ENCODE measurements at regions not wholly inside any gene's neighbourhood (a gene's known extent, or its start where the extent isn't known, plus 50 kb on each side); places are given as distances from the start of the nearest gene placed in this dataset.

DNA sequence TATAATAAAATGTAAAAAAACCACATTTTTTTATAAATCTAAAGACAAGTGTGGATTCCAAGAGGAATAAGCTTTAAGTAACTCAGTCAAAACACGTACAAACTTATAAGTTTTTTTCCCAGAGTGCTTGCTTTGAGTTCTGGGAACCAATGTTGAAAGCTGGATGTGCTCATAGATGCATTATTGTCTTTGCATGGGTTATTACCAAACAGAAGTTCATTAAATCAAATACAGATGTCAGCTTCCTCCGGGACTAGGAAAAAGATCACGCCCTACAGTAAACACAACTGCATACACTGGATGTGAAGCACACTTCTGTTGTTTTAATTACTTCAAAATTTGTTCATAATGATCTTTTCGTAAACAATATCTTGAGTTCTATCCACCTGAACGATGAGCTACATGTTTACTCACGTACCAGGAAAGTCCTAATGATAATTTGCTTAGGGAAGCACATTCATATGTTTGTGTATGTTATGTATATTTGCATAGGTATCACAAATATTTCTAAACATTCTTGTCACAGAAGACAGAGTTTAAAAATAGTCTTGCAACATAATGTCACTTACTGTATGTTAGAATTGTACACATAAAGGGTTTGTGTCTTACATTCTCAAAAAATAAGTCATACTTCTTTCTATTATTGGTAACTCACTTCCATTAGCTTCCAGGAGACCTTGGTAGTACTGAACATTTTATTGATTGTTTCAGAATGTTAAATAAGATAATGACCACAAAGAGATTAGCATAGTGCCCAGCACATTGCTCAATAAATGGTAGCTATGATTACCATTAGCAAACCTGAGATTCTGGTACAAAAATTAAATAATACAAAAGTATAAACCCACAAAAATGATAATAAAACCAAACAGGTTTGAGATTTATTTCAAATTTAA is 427.4 kb downstream of the CETN3 start:
- no peak for DNase-seq

DNA sequence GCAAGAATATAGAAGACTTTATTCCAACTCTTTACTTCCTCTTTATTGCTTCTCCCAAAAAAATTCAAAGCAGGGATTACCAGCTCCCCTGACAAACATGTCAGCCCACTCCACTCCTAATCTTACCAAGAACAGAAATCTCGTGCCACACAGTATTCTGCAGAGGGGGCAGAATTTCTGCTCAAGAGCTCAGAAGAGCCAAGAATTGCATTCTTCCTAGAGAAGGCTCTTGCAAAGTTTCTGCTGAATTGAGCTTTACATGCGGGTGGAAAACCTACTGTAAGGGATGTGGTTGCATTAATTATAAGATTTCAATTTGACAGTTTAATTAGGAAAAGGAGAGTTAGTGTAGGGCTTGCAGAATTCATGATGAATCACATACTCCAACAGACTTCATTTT is 428.5 kb downstream of the CETN3 start:
- no peak for DNase-seq

DNA sequence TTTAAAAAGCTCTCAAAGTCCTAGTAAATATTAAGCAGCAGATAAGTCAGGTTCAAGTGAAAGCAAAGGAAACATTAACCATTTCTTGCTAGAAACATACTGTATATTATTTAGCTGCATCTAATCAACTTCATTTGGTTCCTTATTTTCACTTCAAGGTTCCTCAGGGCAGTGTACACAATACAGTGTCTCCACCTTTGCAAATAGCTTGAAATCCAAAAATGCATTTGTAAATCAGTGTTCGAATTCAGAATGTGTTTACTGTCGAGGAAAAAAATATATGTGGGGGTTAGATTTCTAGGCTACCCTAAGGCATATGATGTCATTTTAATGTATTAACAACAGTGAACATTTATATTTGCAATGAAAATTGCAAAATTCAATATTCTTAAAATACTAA is 436.0 kb downstream of the CETN3 start:
- DNase-seq: no peak

DNA sequence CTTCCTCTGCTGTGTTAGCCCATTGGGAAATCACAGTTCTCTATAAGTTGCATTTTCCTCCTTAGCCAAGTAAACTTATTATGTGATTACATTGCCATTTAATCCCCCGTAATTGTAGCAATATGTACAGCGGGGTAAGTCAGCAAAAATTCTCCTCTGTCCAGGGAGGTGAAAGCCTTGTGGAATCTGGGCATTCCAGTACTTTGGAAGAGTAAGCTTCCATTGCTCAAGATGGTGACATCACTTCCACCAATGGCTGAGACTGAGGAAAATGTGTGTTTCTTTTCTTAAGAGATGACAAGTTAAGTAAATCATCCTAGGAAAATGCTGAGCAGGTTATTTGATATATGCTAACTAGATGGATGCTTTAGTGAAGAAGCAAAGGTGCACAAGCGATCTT is 436.7 kb downstream of the CETN3 start:
- no peak for DNase-seq

DNA sequence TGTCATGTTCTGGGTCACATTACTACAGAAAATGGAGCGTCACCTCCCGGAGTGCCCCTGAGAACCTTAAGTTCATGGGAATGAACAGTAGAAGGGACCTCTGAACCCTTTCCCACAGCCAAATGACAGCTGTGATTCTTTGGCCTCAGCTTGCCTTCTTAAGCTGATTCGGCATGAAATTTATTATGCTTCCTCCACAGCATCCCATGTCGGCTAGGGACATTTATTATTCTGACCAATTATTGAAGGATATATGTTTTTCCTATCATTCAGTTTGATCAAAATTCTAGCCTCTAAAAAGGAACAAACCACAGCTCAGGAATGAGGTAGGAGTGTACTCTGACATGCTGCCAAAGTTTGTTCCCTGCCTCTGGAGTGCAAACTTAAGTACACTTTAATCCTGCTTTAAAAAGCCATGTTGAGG is 440.6 kb downstream of the CETN3 start:
- DNase-seq: no peak

DNA sequence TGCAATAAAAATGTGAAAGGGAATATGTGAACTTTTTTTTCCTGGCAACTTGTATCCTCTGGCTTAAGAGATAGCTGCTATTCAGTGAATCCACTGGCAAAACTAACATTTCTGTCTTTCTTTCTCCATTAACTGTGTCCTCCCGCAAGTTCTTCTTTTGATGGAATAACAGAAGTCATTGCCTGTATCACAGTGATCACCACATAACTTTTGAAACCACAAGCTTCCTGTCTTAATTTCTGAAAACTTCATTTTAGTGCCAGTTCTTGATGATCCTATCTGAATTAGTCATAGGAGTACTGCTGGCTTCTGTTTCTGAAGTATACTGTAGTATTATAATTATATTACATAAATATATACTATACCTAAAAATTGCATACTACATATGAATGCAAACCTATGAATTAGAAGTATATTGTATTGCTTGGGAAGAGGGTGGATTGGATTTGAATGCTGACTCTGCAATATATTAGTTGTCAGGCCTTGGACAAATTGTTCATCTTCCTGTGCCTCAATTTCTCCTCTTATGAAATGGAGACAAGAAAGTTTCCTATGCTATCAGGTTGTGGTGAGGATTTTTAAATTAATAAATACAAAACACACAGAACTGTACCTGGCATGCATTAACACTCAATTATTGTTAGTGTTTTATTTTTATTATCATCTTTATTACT is 441.6 kb downstream of the CETN3 start:
- no peak for DNase-seq

DNA sequence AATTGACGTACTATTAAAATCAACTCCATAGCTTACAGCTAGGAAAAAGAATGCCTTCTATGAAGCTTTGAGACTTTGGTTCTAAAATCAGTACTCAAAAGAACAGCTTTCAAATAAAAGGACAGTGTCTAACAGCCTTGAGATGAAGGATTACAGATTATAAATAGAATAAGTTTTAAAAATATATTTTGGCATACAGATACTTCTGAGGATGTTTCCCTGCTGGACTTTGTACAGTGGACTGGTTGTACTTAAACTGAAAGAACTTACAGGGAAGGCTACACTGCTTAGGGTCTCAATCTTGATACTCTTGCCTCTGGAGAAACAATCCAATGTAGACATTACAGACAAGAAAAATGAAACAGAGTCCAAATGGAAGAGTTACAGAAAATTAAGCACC is 452.7 kb downstream of the CETN3 start:
- DNase-seq: no peak

DNA sequence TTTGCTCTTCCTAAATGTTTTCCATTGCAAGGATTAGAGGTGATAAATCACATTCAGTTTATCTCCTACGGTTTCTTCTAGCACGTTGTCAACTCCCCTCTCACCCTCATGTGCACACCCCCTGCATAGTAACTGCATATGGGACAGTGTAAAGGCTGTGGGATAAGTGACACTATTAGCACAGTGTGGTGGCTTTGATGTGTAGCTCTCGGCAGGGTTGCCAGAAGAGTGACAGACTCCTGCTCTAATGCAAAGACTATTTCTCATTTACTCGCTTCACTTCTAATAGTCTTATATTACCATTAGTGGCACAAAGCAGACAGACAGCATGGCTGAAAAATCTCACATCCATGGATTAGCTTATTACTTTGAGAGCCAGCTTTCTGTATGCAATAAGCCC is 454.6 kb downstream of the CETN3 start:
- no peak for DNase-seq

DNA sequence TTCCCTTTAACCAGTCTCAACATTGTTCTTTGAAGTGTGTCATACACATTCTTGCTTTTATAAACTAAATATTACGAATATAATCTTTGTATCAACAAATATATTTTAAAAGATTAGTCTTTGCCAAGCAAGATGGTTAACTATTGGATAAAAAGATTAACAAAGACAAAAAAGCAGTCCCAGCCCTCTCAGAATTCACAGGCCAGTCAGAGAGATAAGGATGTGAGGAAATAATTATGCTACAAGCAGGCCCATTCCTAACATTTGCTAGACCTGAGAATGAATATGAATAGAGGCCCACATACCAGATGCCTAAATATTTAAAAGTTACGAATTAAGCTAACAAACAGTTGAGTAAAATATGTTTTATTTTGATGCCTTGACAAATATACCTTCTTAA is 457.7 kb downstream of the CETN3 start:
- DNase-seq: no peak

DNA sequence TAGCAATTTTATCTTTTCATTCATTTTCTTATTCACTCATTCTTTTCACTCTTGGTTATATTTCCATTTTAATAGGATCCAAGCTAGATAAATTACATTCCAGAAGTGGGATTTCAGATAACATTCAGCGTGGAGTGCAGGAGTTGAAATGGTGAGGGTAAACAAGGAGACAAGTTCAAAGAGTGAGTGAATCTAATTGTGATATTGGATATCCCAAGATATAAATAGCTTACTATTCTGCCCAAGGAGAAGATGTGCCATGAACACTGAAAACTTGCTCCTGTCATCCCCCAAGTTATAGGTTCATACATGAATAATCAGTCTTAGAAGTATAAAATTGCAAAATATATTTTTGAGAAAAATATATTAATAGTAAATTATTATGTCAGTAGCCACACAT is 459.3 kb downstream of the CETN3 start:
- DNase-seq: no peak

DNA sequence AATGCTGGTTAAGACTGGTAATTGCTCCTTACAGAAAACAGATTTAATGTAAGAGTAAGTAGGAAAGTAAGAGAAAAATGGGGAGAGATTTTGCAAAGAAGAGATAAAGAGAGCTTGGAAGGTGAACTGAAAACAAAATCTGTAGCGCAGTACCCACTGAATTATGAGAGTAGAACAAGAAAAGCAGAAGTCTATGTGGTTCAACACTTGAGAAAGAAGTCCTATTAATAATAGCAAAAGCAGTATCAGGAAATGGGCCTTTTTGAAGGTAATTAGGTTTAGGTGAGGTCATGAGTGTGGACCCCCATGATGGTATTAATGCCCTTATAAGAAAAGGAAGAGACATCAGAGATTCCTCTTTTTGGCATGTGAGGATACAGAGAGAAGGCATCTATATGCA is 460.6 kb downstream of the CETN3 start:
- no peak for DNase-seq

DNA sequence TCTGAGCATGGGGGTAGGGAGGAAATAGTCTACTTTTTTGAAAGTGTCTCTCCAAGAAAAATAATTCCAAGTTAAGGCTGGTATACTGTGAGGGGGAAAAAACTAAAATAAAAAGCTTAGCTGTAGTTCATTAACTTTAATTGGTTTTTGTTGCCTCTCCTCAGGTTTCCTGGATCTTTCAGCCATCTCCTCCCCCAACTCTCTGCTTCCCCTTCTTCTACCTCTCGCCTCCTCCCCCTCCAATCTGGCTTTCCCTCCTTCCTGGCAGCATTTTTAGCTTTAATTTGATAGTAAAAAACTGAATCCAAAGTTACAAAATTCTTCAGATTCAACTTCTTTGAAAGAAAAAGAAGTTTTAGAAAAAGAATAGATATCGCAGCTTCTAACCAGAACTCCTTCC is 462.6 kb downstream of the CETN3 start:
- no peak for DNase-seq

DNA sequence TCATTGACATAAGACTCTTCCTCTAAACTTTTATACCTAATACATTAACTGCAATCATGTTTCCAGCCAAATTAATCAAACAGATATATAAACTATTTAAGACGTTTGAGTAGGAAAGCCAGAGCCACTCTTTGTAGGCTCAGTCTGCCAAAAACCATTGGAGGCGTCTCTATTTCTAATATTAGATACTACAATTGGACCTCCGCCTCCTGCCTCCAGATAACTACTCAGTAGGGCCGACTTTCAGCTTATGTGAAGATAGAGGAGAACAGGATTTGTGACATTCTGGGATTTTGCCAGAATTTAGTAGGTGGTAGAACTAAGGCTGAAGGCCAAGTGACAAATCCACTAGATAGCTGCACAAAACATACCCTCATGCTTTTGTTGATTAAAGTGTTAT is 463.0 kb downstream of the CETN3 start:
- no peak for DNase-seq

DNA sequence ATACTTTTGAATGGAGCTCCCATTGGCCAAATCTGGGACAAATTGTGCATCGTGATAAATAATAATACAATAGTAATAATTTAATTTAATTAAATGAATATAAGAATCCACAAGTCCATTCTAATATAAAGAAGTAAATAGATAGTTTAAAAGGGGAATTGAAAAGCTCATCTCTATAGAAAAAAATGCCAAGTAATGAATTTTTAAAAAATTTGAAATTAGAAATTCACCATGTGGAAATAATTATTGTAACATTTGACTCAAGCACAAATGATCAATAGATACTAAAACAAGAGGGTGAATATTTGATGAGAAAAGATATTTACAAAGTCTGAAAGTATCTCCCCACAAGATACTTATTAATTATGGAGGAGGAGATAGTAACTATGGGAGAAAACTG is 467.4 kb downstream of the CETN3 start:
- no peak for DNase-seq

DNA sequence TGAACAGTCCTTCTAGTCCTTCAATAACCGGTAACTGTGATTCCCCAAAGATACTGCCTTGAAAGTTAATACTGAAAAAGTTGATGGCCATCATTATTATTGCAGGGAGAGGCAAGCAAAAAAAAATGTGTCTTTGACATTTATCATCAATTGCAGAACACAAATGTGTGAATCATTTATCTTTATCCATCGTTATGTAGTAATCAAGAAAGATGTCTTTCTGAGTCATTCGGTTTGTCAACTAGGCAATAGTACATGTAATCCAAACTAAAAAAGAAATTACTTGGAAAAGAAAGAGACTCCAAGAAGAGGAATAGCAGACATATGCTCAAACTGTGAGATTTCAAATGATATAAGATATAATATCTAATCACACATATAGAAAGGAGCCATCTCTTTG is 473.0 kb downstream of the CETN3 start:
- no peak for DNase-seq

DNA sequence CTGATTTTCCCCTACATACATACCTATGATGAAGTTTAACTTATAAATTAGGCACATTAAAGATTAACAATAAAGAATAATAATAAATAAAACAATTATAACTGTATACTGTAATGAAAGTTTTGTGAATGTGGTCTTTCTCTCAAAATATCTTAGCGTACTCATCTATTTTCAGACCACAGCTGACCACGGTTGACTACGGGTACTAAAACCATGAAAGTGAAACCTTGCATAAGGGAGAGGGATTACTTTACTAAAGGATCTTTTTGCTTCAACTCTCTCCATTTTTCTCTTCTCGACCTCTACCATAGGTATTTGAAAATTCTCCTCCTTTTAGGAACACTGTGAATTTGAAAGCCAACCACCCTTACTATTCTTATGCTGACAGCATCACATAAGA is 475.5 kb downstream of the CETN3 start:
- DNase-seq: no peak

DNA sequence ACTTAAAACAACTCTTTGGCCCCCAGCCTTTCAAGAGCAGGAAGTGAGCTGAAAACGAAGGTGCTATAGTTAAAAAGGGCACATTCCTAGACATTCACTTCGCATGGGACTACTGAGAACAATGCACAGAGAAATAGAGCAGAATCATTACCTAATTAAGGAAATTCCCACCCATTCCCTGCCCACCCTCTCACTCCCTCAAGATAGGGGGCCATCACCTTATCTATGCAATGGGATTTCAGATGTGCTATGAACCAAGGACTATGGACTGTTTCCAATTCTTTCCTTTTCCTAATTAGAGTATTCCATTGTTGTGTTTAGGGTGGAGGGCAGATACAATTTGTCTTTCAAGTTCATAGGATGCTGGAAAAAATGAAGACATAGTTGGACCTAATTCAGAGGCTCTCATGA is 476.8 kb downstream of the CETN3 start:
- no peak for DNase-seq

DNA sequence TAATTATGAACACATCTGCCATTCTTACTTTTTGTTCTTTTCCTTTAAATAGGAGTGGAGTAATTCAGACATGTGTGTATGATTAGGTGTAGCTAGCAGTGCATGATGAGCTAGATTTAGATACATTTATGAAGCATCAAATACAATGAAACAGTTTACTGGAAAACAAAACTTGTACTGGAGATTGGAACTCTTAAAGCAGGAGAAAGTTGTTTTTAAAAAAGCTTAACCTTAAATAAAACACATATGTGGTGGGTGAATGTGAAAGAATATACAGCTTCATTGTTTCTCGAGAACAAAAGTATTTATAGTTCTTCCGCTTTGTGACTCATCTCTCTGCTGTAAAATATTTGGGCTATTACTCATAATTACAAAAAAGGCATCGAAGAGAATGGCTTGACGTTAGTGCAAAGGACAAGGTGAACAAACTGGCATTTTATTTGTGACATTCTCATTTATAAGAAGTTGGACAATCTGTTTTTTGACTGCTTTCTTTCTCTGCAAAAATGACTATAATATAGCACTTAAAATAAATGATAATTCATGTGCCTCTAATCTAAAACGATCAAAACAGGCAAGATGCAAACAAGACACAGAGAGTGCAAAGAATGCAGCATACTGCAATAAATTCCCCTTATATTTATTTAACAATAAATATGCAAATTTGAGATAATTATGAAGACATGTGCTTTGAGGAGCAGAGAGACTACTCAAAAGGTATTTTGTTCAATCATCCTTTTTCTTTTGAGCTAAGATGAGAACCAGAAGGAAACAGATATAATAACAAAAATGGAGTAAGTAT is 478.8 kb downstream of the CETN3 start:
- no peak for DNase-seq

DNA sequence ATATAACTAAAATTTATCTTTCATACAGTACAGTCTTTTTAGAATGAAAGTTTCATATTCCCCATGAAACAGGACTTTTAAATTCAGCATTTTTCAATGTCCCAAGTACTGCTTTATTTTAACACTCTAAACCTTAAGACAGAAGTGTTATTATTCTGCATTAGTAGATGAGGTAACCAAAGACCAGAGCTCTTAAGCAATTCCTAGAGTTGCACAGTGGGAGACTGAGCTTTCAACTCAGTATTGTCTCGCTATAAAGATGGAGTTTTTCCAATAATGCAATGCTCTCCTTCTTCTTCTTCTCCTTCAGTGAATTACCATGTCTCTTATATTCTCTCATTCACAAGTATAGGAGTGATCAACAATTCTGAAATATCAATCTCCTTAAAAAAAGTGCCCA is 479.7 kb downstream of the CETN3 start:
- no peak for DNase-seq

DNA sequence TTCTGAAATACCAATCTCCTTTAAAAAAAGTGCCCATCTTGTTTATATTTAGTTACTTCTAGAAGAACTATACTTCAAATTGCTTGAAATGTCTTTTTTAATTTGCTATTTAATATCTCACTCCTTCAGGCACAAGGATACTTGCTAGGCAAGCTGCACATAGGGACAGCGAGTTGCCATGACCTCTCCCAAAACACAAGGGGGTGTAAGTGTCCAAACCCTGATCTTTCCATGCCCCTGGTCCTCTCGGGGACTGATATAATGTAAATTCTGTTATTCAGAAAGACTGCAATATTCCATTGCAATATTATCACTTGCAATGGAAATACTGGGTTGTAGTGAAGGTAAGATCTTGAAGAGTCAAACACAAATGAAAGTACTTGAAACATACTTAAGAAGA is 480.4 kb downstream of the CETN3 start:
- DNase-seq: no peak

DNA sequence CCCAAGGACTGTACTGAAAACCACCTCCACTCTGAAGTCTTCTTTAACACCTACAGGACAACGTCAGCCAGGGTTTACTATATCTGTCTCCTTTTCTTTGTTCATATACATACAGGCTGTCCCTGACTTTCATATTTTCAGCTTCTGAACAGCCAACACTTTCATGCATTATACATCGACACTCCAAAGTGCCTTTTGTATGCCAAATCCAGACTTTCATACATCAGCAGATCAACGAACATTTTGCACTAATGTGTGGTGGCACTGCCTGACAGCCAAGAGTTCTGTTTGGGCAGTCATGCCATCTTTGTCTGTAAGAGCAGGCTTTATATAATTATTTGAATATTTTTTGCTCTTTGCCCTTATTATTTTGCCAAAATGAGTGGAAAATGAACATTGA is 487.4 kb downstream of the CETN3 start:
- no peak for DNase-seq

DNA sequence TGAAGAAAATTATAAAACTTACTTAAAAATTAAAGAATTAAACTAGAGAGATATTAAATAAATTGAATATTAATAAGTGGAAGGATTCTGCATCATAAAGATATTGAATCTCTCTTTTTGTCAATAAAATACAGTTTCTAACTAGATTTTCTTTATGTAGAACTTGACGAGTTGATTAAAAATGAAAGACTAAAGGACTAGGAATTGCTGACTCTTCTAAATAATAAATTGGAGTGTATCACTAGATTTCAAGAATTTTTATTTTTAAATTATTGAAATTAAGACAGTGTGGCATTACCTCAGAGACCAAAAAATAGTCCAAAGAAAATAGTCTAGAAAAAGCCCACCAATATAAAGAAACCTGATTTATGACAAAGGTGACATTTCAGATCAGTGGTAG is 492.4 kb downstream of the CETN3 start:
- no peak for DNase-seq

DNA sequence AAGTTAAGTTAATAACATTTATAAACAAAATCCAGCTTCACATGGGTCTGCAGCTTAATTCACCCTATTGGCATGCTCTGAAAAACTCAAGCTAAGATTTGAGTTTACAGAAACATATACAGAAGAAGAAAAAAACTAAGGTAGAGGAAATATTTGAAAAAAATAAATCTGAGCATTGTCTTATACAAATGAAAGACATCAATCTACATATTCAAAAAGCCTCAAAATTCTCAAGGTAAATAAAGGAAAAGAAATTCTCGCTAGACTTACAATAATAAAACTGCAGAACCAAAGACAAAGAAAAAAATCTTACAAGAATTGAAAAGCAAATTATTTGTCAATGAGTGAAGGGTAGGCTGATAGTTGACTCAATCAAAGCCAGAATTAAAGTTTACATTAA is 493.4 kb downstream of the CETN3 start:
- DNase-seq: no peak

DNA sequence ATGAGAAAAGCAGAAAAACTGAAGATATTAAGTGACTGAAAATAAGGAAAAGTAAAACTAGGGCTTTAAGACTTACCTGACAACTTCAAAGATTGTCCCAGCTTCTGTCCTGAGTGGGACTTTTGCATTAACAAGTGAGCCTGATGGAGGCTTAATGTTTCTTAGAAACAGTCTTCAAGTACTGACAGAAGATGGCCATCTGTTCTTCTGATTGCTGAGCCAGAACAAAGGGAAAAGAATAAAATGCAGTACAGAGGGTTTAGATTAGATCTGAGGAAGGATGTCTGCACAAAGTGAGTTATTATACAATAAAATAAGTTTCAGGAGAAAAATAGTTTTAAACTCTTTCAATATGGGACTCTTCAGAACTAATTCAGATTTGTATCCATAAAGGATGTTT is 500.7 kb downstream of the CETN3 start:
- DNase-seq: no peak

Data from CD4-positive, alpha-beta T cell treated with Interleukin-1 beta for 1 hour (primary cell).